ENCODE measurements at regions not wholly inside any gene's neighbourhood (a gene's known extent, or its start where the extent isn't known, plus 50 kb on each side); places are given as distances from the start of the nearest gene placed in this dataset.

- peak; percentile 76 for TF ChIP-seq RBFOX2 (IDR thresholded peaks at IDR 0.05; ENCODE audit: low read depth, low read length)
- peak; percentile 67 for TF ChIP-seq MAX (IDR thresholded peaks at IDR 0.05)
- TF ChIP-seq BHLHE40 (IDR thresholded peaks at IDR 0.05; ENCODE audit: low read length): peak; percentile 54
- TF ChIP-seq CBX5 (CRISPR knock-in tag; IDR thresholded peaks at IDR 0.05; ENCODE audit: borderline replicate concordance): peak; percentile 62; the same call in 1 of the 2 replicates
- TF ChIP-seq ZNF747 (CRISPR knock-in tag; IDR thresholded peaks at IDR 0.05; ENCODE audit: borderline replicate concordance): peak; percentile 28; the same call in 1 of the 2 replicates
- peak; percentile 92 for TF ChIP-seq ZBTB21 (CRISPR knock-in tag; IDR thresholded peaks at IDR 0.05)
- no peak for TF ChIP-seq SALL2 (CRISPR knock-in tag; IDR thresholded peaks at IDR 0.05)
- no peak for TF ChIP-seq KLF16 (CRISPR knock-in tag; IDR thresholded peaks at IDR 0.05)
- TF ChIP-seq CHD2 (IDR thresholded peaks at IDR 0.05; ENCODE audit: low read depth, low read length): peak; percentile 81
- no peak for TF ChIP-seq HNRNPH1 (optimal IDR thresholded peaks at IDR 0.05; ENCODE audit: low read depth, low read length)
- no peak for TF ChIP-seq MAZ (IDR thresholded peaks at IDR 0.05; ENCODE audit: borderline replicate concordance, low read depth, low read length)
- no peak for TF ChIP-seq MAZ (CRISPR knock-in tag; IDR thresholded peaks at IDR 0.05; ENCODE audit: low read depth)
- TF ChIP-seq ZNF598 (CRISPR knock-in tag; IDR thresholded peaks at IDR 0.05; ENCODE audit: borderline replicate concordance): no peak
- TF ChIP-seq CBX2 (IDR thresholded peaks at IDR 0.05; ENCODE audit: low read depth, low read length): 0 out of 2 replicates have a peak, but pooled peaks have one; percentile 60
- TF ChIP-seq CBX2 (CRISPR knock-in tag; IDR thresholded peaks at IDR 0.05; ENCODE audit: low read depth): peak; percentile 61; the same call in 1 of the 2 replicates
- TF ChIP-seq RXRA (CRISPR knock-in tag; IDR thresholded peaks at IDR 0.05): 0 out of 2 replicates have a peak, but pooled peaks have one; percentile 1
- TF ChIP-seq ZNF232 (CRISPR knock-in tag; IDR thresholded peaks at IDR 0.05; ENCODE audit: borderline replicate concordance): no peak
- TF ChIP-seq PHF21A (CRISPR knock-in tag; IDR thresholded peaks at IDR 0.05): 0 out of 2 replicates have a peak, but pooled peaks have one; percentile 31
- peak; percentile 55; the same call in 1 of the 2 replicates for TF ChIP-seq ZNF768 (CRISPR knock-in tag; IDR thresholded peaks at IDR 0.05)
- no peak for TF ChIP-seq MTERF4 (CRISPR knock-in tag; IDR thresholded peaks at IDR 0.05)
- peak; percentile 36; the same call in 1 of the 2 replicates for TF ChIP-seq HOXA3 (CRISPR knock-in tag; IDR thresholded peaks at IDR 0.05)
- TF ChIP-seq POGZ (CRISPR knock-in tag; IDR thresholded peaks at IDR 0.05): 0 out of 2 replicates have a peak, but pooled peaks have one; percentile 1
- no peak for TF ChIP-seq ZNF670 (CRISPR knock-in tag; IDR thresholded peaks at IDR 0.05; ENCODE audit: borderline replicate concordance)
- no peak for TF ChIP-seq JDP2 (CRISPR knock-in tag; IDR thresholded peaks at IDR 0.05; ENCODE audit: borderline replicate concordance)
- TF ChIP-seq CEBPB (IDR thresholded peaks at IDR 0.05; ENCODE audit: borderline replicate concordance, low read depth, low read length): peak; percentile 45; the same call in 1 of the 2 replicates
- no peak for TF ChIP-seq KLF15 (CRISPR knock-in tag; IDR thresholded peaks at IDR 0.05; ENCODE audit: borderline replicate concordance)
- TF ChIP-seq FIP1L1 (IDR thresholded peaks at IDR 0.05; ENCODE audit: borderline replicate concordance, insufficient read depth, low read depth, low read length): peak; percentile 95; the same call in 1 of the 2 replicates
- TF ChIP-seq HOXA7 (CRISPR knock-in tag; IDR thresholded peaks at IDR 0.05): no peak
- TF ChIP-seq RNF2 (conservative IDR thresholded peaks at IDR 0.05; ENCODE audit: low read depth): 0 out of 2 replicates have a peak, but pooled peaks have one; percentile 35
- peak; percentile 61 for TF ChIP-seq KDM2A (CRISPR knock-in tag; IDR thresholded peaks at IDR 0.05; ENCODE audit: borderline replicate concordance, low read depth)
- TF ChIP-seq RBM22 (optimal IDR thresholded peaks at IDR 0.05; ENCODE audit: low read length): peak; percentile 93
Measured at GRCh38 chr6:27133281-27134227, 113.9 kb upstream of the PRSS16 start (continued).

Measured in HepG2 (cell line).